ENCODE measurements at regions not wholly inside any gene's neighbourhood (a gene's known extent, or its start where the extent isn't known, plus 50 kb on each side); places are given as distances from the start of the nearest gene placed in this dataset.
"Not testable (repeated sequence)": the region's sequence is repeated elsewhere in the genome, so short reads cannot be mapped to it uniquely, and the experiment has no call there.

DNA sequence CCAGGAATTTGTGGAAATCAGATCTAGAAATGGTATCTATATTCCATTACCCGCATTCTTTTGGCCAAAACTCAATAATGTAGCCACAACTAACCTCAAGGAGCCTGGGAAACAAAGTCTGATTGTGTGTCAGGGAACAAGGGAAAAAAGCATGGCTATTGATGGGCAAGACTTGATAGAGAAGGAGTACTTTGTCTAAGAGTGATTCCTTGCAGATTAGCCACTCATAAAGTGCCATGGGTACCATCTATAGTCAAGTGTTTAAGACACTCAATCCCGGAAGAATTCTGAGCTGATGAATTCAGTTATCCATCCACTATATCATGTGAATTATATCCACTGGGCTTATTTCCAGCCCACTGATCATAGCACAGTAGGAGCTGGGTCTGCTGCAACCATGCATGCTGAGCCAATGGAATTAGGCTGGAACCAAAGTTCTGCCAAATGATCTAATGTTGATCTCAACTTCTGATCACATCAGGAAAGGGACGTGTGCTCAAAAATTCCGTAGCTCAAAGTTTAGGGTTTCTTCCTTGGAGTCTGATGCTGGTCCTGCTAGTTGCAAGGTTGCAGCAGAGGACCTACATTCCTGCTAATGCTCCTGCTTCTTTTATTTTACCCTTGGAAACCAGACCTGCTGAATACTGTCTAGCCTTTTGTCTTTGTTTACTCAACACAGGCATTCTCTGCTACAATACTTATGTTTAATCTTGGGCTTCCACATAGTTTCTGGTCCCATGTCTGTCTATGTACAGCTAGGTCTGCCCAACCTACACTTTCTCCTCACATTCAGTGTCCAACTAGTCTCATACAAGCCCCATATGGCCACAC, 629.7 kb downstream of the IRS1 start:
- Histone ChIP-seq H3K36me3 (ENCODE audit: control insufficient read depth, insufficient read depth, low read length) (no peaks in the 10 kb centered on the region), H3K4me3 (ENCODE audit: low read depth, low read length) (no peak overlapping the region), H3K27me3 (ENCODE audit: control insufficient read depth, insufficient read depth, low read length) (no peaks in the 10 kb centered on the region)
- TF ChIP-seq, protein P1, sequence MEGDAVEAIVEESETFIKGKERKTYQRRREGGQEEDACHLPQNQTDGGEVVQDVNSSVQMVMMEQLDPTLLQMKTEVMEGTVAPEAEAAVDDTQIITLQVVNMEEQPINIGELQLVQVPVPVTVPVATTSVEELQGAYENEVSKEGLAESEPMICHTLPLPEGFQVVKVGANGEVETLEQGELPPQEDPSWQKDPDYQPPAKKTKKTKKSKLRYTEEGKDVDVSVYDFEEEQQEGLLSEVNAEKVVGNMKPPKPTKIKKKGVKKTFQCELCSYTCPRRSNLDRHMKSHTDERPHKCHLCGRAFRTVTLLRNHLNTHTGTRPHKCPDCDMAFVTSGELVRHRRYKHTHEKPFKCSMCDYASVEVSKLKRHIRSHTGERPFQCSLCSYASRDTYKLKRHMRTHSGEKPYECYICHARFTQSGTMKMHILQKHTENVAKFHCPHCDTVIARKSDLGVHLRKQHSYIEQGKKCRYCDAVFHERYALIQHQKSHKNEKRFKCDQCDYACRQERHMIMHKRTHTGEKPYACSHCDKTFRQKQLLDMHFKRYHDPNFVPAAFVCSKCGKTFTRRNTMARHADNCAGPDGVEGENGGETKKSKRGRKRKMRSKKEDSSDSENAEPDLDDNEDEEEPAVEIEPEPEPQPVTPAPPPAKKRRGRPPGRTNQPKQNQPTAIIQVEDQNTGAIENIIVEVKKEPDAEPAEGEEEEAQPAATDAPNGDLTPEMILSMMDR (IDR thresholded peaks at IDR 0.05; ENCODE audit: insufficient read depth, low read length, poor library complexity, severe bottlenecking) = no peak
- no peak for DNase-seq (ENCODE audit: low read depth)

GRCh38 chr2:226168496-226169160, 631.0 kb downstream of the IRS1 start:
- H3K27me3 ChIP-seq (ENCODE audit: control insufficient read depth, insufficient read depth, low read length) = no peaks in the 10 kb centered on the region
- TF ChIP-seq, protein P1 (IDR thresholded peaks at IDR 0.05; ENCODE audit: insufficient read depth, low read length, poor library complexity, severe bottlenecking) = no peak
- DNase-seq (ENCODE audit: low read depth) = no peak

GRCh38 chr2:226164512-226164911, 635.1 kb downstream of the IRS1 start:
- Histone ChIP-seq H3K4me3 (ENCODE audit: low read depth, low read length) (no peak overlapping the region), H3K36me3 (ENCODE audit: control insufficient read depth, insufficient read depth, low read length) (no peaks in the 10 kb centered on the region), H3K27me3 (ENCODE audit: control insufficient read depth, insufficient read depth, low read length) (no peaks in the 10 kb centered on the region)
- no peak for DNase-seq (ENCODE audit: low read depth)
- TF ChIP-seq, protein P1 (IDR thresholded peaks at IDR 0.05; ENCODE audit: insufficient read depth, low read length, poor library complexity, severe bottlenecking) = no peak

More at GRCh38 chr2:226168496-226169160, 631.0 kb downstream of the IRS1 start:
- H3K36me3 ChIP-seq (ENCODE audit: control insufficient read depth, insufficient read depth, low read length) = no peaks in the 10 kb centered on the region
- H3K4me3 ChIP-seq (ENCODE audit: low read depth, low read length) = no peak overlapping the region

DNA sequence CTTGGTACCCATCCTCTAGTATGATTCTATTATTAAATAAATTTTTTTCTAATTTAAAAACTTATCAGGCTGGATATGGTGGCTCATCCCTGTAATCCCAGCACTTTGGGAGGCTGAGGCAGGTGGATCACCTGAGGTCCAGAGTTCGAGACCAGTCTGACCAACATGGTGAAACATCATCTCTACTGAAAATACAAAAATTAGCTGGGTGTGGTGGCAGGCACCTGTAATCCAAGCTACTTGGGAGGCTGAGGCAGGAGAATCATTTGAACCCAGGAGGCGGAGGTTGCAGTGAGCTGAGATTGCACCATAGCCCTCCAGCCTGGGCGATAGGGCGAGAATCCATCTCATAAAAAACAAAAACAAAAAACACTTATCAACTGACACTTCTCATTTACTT, 639.0 kb downstream of the IRS1 start:
- DNase-seq (ENCODE audit: low read depth); H3K27me3 ChIP-seq (ENCODE audit: control insufficient read depth, insufficient read depth, low read length); H3K36me3 ChIP-seq (ENCODE audit: control insufficient read depth, insufficient read depth, low read length); H3K4me3 ChIP-seq (ENCODE audit: low read depth, low read length): not testable (repeated sequence)

- H3K36me3 ChIP-seq (ENCODE audit: control insufficient read depth, insufficient read depth, low read length) = no peaks in the 10 kb centered on the region
- no peak for DNase-seq (ENCODE audit: low read depth)
- no peak overlapping the region for H3K4me3 ChIP-seq (ENCODE audit: low read depth, low read length)
- TF ChIP-seq, protein P1 (IDR thresholded peaks at IDR 0.05; ENCODE audit: insufficient read depth, low read length, poor library complexity, severe bottlenecking) = no peak
- no peaks in the 10 kb centered on the region for H3K27me3 ChIP-seq (ENCODE audit: control insufficient read depth, insufficient read depth, low read length)
Measured at GRCh38 chr2:226159875-226160479, 639.6 kb downstream of the IRS1 start.

DNA sequence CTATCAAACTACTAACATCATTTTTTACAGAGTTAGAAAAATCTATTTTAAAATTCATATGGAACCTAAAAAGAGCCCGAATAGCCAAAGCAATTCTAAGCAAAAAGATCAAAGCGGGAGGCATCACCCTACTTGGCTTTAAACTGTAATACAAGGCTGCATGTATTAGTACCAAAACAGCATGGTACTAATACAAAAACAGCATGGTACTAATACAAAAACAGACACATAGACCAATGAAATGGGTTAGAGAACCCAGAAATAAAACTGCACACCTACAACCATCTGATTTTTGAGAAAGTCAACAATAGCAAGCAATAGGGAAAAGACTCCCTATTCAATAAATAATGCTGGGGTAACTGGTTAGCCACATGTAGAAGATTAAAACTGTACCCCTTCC, 640.7 kb downstream of the IRS1 start:
- Histone ChIP-seq H3K27me3 (ENCODE audit: control insufficient read depth, insufficient read depth, low read length) (no peaks in the 10 kb centered on the region), H3K36me3 (ENCODE audit: control insufficient read depth, insufficient read depth, low read length) (no peaks in the 10 kb centered on the region), H3K4me3 (ENCODE audit: low read depth, low read length) (no peak overlapping the region)
- TF ChIP-seq, protein P1 (IDR thresholded peaks at IDR 0.05; ENCODE audit: insufficient read depth, low read length, poor library complexity, severe bottlenecking) = no peak
- DNase-seq (ENCODE audit: low read depth) = no peak

All from kidney epithelial cell (primary cell).